Mucosa of stomach (tissue), 1 donor: ENCODE measurements at regions not wholly inside any gene's neighbourhood (a gene's known extent, or its start where the extent isn't known, plus 50 kb on each side); places are given as distances from the start of the nearest gene placed in this dataset.

Experiments
- H3K27me3 ChIP-seq: one replicate; pipeline ENCODE4 v1.7.0; 2013; ENCODE audit warnings: mild to moderate bottlenecking, low read length; ENCODE audit not compliant: control insufficient read depth, insufficient read depth
- H3K36me3 ChIP-seq: one replicate; pipeline ENCODE4 v1.7.0; 2013; ENCODE audit warnings: low read length; ENCODE audit not compliant: control insufficient read depth, insufficient read depth
- H3K4me1 ChIP-seq: one replicate; pipeline ENCODE4 v1.7.0; 2013; ENCODE audit warnings: mild to moderate bottlenecking, low read length; ENCODE audit not compliant: control insufficient read depth, insufficient read depth
- H3K4me3 ChIP-seq: one replicate; pipeline ENCODE4 v1.7.0; 2013; ENCODE audit warnings: low read length
- H3K9ac ChIP-seq: one replicate; pipeline ENCODE4 v1.7.0; 2013; ENCODE audit warnings: mild to moderate bottlenecking, low read length, moderate library complexity
- H3K9me3 ChIP-seq: one replicate; pipeline ENCODE4 v1.7.0; 2013; ENCODE audit warnings: mild to moderate bottlenecking, low read length, moderate library complexity; ENCODE audit not compliant: control insufficient read depth
- donor health status: Pancreatic carcinoma.

- H3K4me1 ChIP-seq, result peaks cover 32% of the 10 kb centered on the region
- H3K4me3 ChIP-seq, result no peak overlapping the region
- no peaks in the 10 kb centered on the region for H3K27me3 ChIP-seq
- no peak overlapping the region for H3K9ac ChIP-seq
- no peaks in the 10 kb centered on the region for H3K36me3 ChIP-seq
- no peaks in the 10 kb centered on the region for H3K9me3 ChIP-seq
These were observed 95.7 kb downstream of the ENC1 start for GRCh38 chr5:74544811-74545210.

GRCh38 chr5:74543162-74543995, 97.1 kb downstream of the ENC1 start:
- Histone ChIP-seq H3K27me3 (no peaks in the 10 kb centered on the region), H3K9me3 (no peaks in the 10 kb centered on the region), H3K9ac (no peak overlapping the region), H3K4me3 (no peak overlapping the region), H3K4me1 (peaks cover 37% of the 10 kb centered on the region), H3K36me3 (no peaks in the 10 kb centered on the region)

GRCh38 chr5:74542482-74542881, 98.0 kb downstream of the ENC1 start:
- H3K27me3 ChIP-seq, result no peaks in the 10 kb centered on the region
- H3K9me3 ChIP-seq, result no peaks in the 10 kb centered on the region
- peaks cover 46% of the 10 kb centered on the region for H3K4me1 ChIP-seq
- no peaks in the 10 kb centered on the region for H3K36me3 ChIP-seq
- H3K9ac ChIP-seq, result no peak overlapping the region
- no peak overlapping the region for H3K4me3 ChIP-seq

- peaks cover 55% of the 10 kb centered on the region for H3K4me1 ChIP-seq
- no peaks in the 10 kb centered on the region for H3K27me3 ChIP-seq
- no peak overlapping the region for H3K4me3 ChIP-seq
- no peaks in the 10 kb centered on the region for H3K36me3 ChIP-seq
- no peaks in the 10 kb centered on the region for H3K9me3 ChIP-seq
- H3K9ac ChIP-seq, result no peak overlapping the region
These were observed 99.1 kb downstream of the ENC1 start for GRCh38 chr5:74541381-74541781.

DNA sequence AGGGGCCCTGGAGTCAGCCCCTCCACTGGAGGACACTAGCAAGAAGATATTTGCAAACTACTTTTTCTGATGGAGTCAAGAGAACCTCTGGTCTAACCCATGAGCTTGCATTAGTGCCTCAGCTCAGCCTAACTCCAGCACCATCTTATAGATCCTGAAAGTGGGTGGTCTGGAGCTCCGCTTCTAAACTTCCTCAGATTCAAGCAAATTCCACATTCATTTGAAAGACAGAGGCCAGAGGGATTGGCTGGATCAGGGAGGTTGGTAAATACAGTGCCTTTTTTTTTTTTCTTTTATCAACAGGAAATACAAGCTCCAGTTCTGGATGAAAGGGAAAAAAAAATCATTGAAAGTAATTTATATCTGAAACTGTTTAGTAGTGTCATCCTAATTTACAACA, 99.9 kb downstream of the ENC1 start:
- no peaks in the 10 kb centered on the region for H3K36me3 ChIP-seq

DNA sequence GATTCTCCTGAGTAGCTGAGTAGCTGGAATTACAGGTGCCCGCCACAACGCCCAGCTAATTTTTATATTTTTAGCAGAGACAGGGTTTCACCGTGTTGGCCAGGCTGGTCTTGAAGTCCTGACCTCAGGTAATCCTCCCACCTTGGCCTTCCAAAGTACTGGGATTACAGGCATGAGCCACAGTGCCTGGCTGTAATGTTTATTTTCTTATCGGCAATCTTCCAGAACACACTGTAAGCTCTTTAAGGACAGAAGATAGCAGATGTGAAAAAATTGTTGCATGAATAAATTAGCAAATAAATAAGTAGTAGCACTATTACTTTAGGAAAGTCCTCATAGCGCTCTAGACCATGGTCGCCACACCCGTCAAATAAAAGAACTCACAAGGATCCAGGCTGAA, 100.5 kb downstream of the ENC1 start:
- Histone ChIP-seq H3K9me3 (no peaks in the 10 kb centered on the region), H3K36me3 (no peaks in the 10 kb centered on the region), H3K4me1 (peaks cover 56% of the 10 kb centered on the region), H3K27me3 (no peaks in the 10 kb centered on the region), H3K9ac (no peak overlapping the region), H3K4me3 (no peak overlapping the region)

More for the DNA sequence above, 99.9 kb downstream of the ENC1 start:
- Histone ChIP-seq H3K9me3 (no peaks in the 10 kb centered on the region), H3K4me3 (no peak overlapping the region), H3K9ac (no peak overlapping the region), H3K4me1 (peaks cover 56% of the 10 kb centered on the region), H3K27me3 (no peaks in the 10 kb centered on the region)

GRCh38 chr5:74538206-74538661, 102.3 kb downstream of the ENC1 start:
- Histone ChIP-seq H3K9me3 (no peaks in the 10 kb centered on the region), H3K27me3 (no peaks in the 10 kb centered on the region), H3K4me1 (peaks cover 41% of the 10 kb centered on the region), H3K4me3 (no peak overlapping the region), H3K9ac (no peak overlapping the region), H3K36me3 (no peaks in the 10 kb centered on the region)

DNA sequence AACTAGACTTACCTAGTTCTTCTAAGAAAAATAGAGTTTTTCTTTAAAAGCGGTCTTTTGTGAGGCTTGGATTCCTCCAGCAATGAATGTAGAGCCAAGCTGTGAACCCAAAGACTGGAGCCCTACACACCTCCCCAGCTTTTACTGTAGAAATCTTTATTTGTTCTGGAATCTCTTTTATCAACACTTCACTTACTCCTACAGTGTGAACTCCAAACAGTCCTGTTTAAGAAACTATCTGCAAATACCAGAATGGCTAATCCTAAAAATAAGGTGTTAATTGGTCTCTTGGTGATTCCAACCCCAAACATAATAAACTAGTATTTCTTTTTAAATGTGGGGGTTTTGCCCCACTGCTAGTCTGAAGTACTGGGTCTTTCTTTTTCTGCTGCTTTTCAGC, 103.9 kb downstream of the ENC1 start:
- H3K9me3 ChIP-seq, result no peaks in the 10 kb centered on the region
- H3K4me3 ChIP-seq, result no peak overlapping the region
- H3K4me1 ChIP-seq, result peaks cover 38% of the 10 kb centered on the region
- no peaks in the 10 kb centered on the region for H3K27me3 ChIP-seq
- no peak overlapping the region for H3K9ac ChIP-seq
- H3K36me3 ChIP-seq, result no peaks in the 10 kb centered on the region

DNA sequence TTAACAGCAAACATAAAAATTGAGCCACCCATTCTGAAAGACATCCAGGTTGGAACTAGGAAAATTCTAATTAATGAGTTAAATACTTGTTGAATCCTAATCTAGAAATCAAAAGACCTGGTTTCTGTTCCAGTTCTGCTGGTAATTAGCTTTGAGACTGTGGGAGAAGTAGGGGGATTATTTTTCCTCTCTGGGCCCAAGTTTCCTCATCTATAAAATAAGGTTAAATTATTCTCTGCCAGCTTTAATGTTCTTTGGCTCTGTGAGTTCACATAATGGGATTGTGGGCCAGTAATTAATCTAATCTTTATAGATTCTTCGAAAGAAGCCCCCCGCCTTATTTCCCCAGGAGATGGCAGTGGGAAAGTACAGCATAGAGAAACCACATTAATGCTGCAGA, 104.6 kb downstream of the ENC1 start:
- no peaks in the 10 kb centered on the region for H3K36me3 ChIP-seq
- peaks cover 35% of the 10 kb centered on the region for H3K4me1 ChIP-seq
- H3K27me3 ChIP-seq, result no peaks in the 10 kb centered on the region
- H3K4me3 ChIP-seq, result no peak overlapping the region
- H3K9ac ChIP-seq, result no peak overlapping the region
- H3K9me3 ChIP-seq, result no peaks in the 10 kb centered on the region

GRCh38 chr5:74534397-74535129, 106.0 kb downstream of the ENC1 start:
- Histone ChIP-seq H3K27me3 (no peaks in the 10 kb centered on the region), H3K4me1 (peaks cover 21% of the 10 kb centered on the region), H3K9me3 (no peaks in the 10 kb centered on the region), H3K9ac (no peak overlapping the region), H3K36me3 (no peaks in the 10 kb centered on the region), H3K4me3 (no peak overlapping the region)

DNA sequence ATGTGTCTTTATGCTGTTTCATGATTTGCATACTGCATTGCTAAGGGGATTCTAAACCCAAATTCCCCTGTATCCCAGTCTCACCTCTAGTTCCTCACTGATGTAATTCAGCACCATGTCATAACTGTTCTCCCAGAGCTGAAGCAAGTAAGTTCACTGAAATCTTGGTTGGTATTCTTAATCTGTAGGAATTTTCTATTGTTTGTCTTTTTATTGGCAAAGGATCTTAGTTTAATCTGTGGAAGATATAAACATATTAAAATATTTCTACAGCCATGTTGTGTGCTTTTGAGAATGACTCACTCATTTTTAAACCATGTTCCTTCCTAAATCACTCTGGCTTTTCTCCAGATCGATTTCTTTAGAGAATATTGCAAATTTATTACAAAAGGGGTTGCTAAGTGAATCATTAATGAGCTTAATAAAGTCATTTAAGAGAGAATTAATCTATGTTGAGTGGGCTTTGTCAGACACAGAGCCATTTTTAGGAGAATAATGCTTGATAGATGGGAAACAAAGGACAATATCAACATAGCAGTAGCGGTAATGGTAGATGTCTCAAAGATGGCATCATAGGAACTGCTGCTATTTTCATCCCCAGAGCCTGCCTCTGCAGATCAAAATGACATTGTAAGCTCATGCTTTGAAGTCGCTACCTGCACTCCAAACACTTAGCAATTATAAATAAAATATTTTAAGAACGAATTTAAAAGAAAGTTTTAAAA, 110.0 kb downstream of the ENC1 start:
- no peaks in the 10 kb centered on the region for H3K27me3 ChIP-seq
- no peaks in the 10 kb centered on the region for H3K36me3 ChIP-seq
- H3K4me1 ChIP-seq, result no peaks in the 10 kb centered on the region
- H3K4me3 ChIP-seq, result no peak overlapping the region
- H3K9ac ChIP-seq, result no peak overlapping the region
- H3K9me3 ChIP-seq, result no peaks in the 10 kb centered on the region

- Histone ChIP-seq H3K27me3 (no peaks in the 10 kb centered on the region), H3K36me3 (no peaks in the 10 kb centered on the region), H3K4me3 (no peak overlapping the region), H3K4me1 (no peaks in the 10 kb centered on the region), H3K9me3 (no peaks in the 10 kb centered on the region), H3K9ac (no peak overlapping the region)
These were observed 111.4 kb downstream of the ENC1 start for GRCh38 chr5:74529101-74529500.
